HepG2 (cell line): ENCODE measurements at regions not wholly inside any gene's neighbourhood (a gene's known extent, or its start where the extent isn't known, plus 50 kb on each side); places are given as distances from the start of the nearest gene placed in this dataset.

Source experiments
- ATAC-seq: fragments of 200-7000 bp; cut with Tn5 transposase; 3 replicates; pipeline ENCODE4 v1.9.1; 2020; ENCODE audit warnings: mild to moderate bottlenecking, moderate library complexity
- BruUV-seq: library from RNA; stranded (reverse); fragments of 400-500 nt; replicated peaks from 2 replicates; lab custom pipeline; 2021; lab: Mats Ljungman, UMichigan
- CTCF ChIA-PET: fragments of 300-600 bp; formaldehyde crosslinking; extraction: SDS; loops from one replicate; lab custom pipeline; 2021; ENCODE audit warnings: low total read pairs, inconsistent platforms, low intra/inter-chr PET ratio; lab: Yijun Ruan, JAX
- POLR2A ChIA-PET: fragments of 350-600 bp; sonication (Branson Sonifier 250); formaldehyde crosslinking; loops from one replicate; lab custom pipeline; 2020; ENCODE audit warnings: antibody characterized with exemption, inconsistent platforms; lab: Yijun Ruan, JAX
- DNase-seq: peaks from one replicate; pipeline ENCODE4 v3.0.0-alpha.2; 2015; ENCODE audit warnings: low spot score
- FAIRE-seq: peaks from 3 replicates; lab custom pipeline; 2011; peaks lifted over from hg19 to GRCh38; lab: Jason Lieb, UNC
- H2AFZ ChIP-seq: one replicate; pipeline ENCODE4 v1.6.1; 2011; ENCODE audit warnings: low read length, inconsistent platforms
- H3K27ac ChIP-seq: fragments of 300-600 bp; 3 replicates; pipeline ENCODE4 v1.8.0; 2011; ENCODE audit warnings: mixed run types, mild to moderate bottlenecking, mixed read lengths, low read length, inconsistent platforms; ENCODE audit not compliant: insufficient read depth; ENCODE audit errors: extremely low read length
- H3K27me3 ChIP-seq, 2 experiments: fragments of 200-600 bp in 1 of 2; 2 replicates in 1 of 2; 3 replicates in 1 of 2; pipeline versions ENCODE4 v1.6.0 to v1.8.0; 2011; ENCODE audit warnings: low read length in 2 of 2, mild to moderate bottlenecking in 2 of 2, moderate library complexity in 2 of 2, inconsistent platforms in 1 of 2; ENCODE audit not compliant: insufficient read depth in 2 of 2, control insufficient read depth in 1 of 2
- H3K36me3 ChIP-seq, 2 experiments: fragments of 200-600 bp in 1 of 2; replicated peaks in 1 of 2; 2 replicates in 1 of 2; 3 replicates in 1 of 2; pipeline versions ENCODE4 v1.5.1 to v1.8.0; 2011; ENCODE audit warnings: low read length in 2 of 2, inconsistent platforms in 1 of 2; ENCODE audit not compliant: insufficient read depth in 2 of 2, control insufficient read depth in 1 of 2
- H3K4me1 ChIP-seq: 2 replicates; pipeline ENCODE4 v1.5.1; 2012; ENCODE audit warnings: low read length, inconsistent platforms; ENCODE audit not compliant: insufficient read depth
- H3K4me2 ChIP-seq: 2 replicates; pipeline ENCODE4 v1.6.0; 2011; ENCODE audit warnings: low read depth, low read length, inconsistent platforms
- H3K4me3 ChIP-seq, 3 experiments: fragments of 200-600 bp in 1 of 3; sonication (generic), shearing (Covaris generic) in 1 of 3; replicated peaks in 1 of 3; 2 replicates each; pipeline ENCODE4 v1.5.1; 2011 to 2016; ENCODE audit warnings: low read length in 3 of 3, inconsistent platforms in 2 of 3, low read depth in 2 of 3, mild to moderate bottlenecking in 2 of 3, control low read depth in 1 of 3, mixed read lengths in 1 of 3; ENCODE audit not compliant: insufficient read depth in 1 of 3
- H3K79me2 ChIP-seq: one replicate; pipeline ENCODE4 v1.6.1; 2011; ENCODE audit warnings: low read length, inconsistent platforms; ENCODE audit not compliant: insufficient read depth
- H3K9ac ChIP-seq: 2 replicates; pipeline ENCODE4 v1.6.0; 2011; ENCODE audit warnings: mild to moderate bottlenecking, low read depth, low read length, inconsistent platforms; ENCODE audit not compliant: insufficient read depth
- H3K9me3 ChIP-seq: 2 replicates; pipeline ENCODE4 v1.5.1; 2012; ENCODE audit warnings: mild to moderate bottlenecking, low read length
- H4K20me1 ChIP-seq: 2 replicates; pipeline ENCODE4 v1.6.0; 2011; ENCODE audit warnings: inconsistent platforms, mild to moderate bottlenecking, low read length, moderate library complexity; ENCODE audit not compliant: insufficient read depth
- ADNP ChIP-seq: sonication (generic); formaldehyde crosslinking; IDR thresholded peaks from 2 replicates; pipeline ENCODE4 v1.4.0; 2020; ENCODE audit warnings: missing genetic modification reagents
- CERS6 ChIP-seq: sonication (generic); formaldehyde crosslinking; IDR thresholded peaks from 2 replicates; pipeline ENCODE4 v1.5.0; 2020; ENCODE audit warnings: missing genetic modification reagents
- FOSL2 ChIP-seq: sonication (generic); formaldehyde crosslinking; IDR thresholded peaks from 2 replicates; pipeline ENCODE4 v1.4.0; 2020; ENCODE audit warnings: missing genetic modification reagents
- HMG20A ChIP-seq: IDR thresholded peaks from 2 replicates; pipeline ENCODE4 v1.6.1; 2016; ENCODE audit warnings: borderline replicate concordance
- HMG20B ChIP-seq: conservative IDR thresholded peaks from 2 replicates; pipeline ENCODE4 v1.6.1; 2016; ENCODE audit warnings: missing genetic modification reagents, missing compliant biosample characterization
- NCOR1 ChIP-seq: fragments of 200-600 bp; sonication (generic); IDR thresholded peaks from 2 replicates; pipeline ENCODE4 v1.7.0; 2017; ENCODE audit warnings: antibody characterized with exemption, low read length, borderline replicate concordance
- SAFB2 ChIP-seq: sonication (generic); formaldehyde crosslinking; IDR thresholded peaks from 2 replicates; pipeline ENCODE4 v1.5.1; 2020; ENCODE audit warnings: missing genetic modification reagents, low read depth, mild to moderate bottlenecking, borderline replicate concordance
- TP53 ChIP-seq: sonication (generic); formaldehyde crosslinking; conservative IDR thresholded peaks from 2 replicates; pipeline ENCODE4 v1.4.0; 2020; ENCODE audit warnings: missing genetic modification reagents
- XRCC5 ChIP-seq: fragments of 200-400 bp; formaldehyde crosslinking; optimal IDR thresholded peaks from 2 replicates; pipeline ENCODE3; 2017; ENCODE audit warnings: mild to moderate bottlenecking, low read length
- ZBTB14 ChIP-seq: sonication (generic); formaldehyde crosslinking; IDR thresholded peaks from 2 replicates; pipeline ENCODE4 v1.4.0; 2020; ENCODE audit warnings: missing genetic modification reagents
- ZNF350 ChIP-seq: sonication (generic); formaldehyde crosslinking; IDR thresholded peaks from 2 replicates; pipeline ENCODE4 v1.4.0; 2020; ENCODE audit warnings: mild to moderate bottlenecking, low read depth, missing genetic modification reagents, borderline replicate concordance
- ZNF430 ChIP-seq: sonication (generic); formaldehyde crosslinking; IDR thresholded peaks from 2 replicates; pipeline ENCODE4 v1.9.0; 2021; ENCODE audit warnings: mild to moderate bottlenecking, missing genetic modification reagents
- ZNF510 ChIP-seq: sonication (generic); formaldehyde crosslinking; IDR thresholded peaks from 2 replicates; pipeline ENCODE4 v1.4.0; 2020; ENCODE audit warnings: low read depth, mild to moderate bottlenecking, missing genetic modification reagents
- ZNF549 ChIP-seq: sonication (generic); formaldehyde crosslinking; IDR thresholded peaks from 2 replicates; pipeline ENCODE4 v1.5.0; 2020; ENCODE audit warnings: missing genetic modification reagents
- ZNF550 ChIP-seq: sonication (generic); formaldehyde crosslinking; IDR thresholded peaks from 2 replicates; pipeline ENCODE4 v1.4.0; 2020; ENCODE audit warnings: mild to moderate bottlenecking, missing genetic modification reagents, borderline replicate concordance
- ZNF691 ChIP-seq: sonication (generic); formaldehyde crosslinking; IDR thresholded peaks from 2 replicates; pipeline ENCODE4 v1.4.0; 2020; ENCODE audit warnings: missing genetic modification reagents, low read depth, mild to moderate bottlenecking, borderline replicate concordance
- ZNF790 ChIP-seq: sonication (generic); formaldehyde crosslinking; IDR thresholded peaks from 2 replicates; pipeline ENCODE4 v1.8.0; 2022; ENCODE audit warnings: missing genetic modification reagents, mild to moderate bottlenecking, borderline replicate concordance
- WGBS: methylation state at CpG from one replicate; pipeline ENCODE4 v1.1.6; 2017; ENCODE audit warnings: low lambda C conversion rate; 5-methylcytosine and 5-hydroxymethylcytosine counted together
- in situ Hi-C: cut with HindIII; loops from 2 replicates; pipeline ENCODE4 v1.10.0; 2017; ENCODE audit warnings: low pct_unique_long_range_greater_than_20kb; ENCODE audit not compliant: extremely low pct_ligation_motif_present
- intact Hi-C: fragments of 100-400 bp; cut with micrococcal nuclease; formaldehyde crosslinking; loops from one replicate; pipeline ENCODE4 v1.10.0; 2022; ENCODE audit not compliant: unreplicated experiment
- TF ChIP-seq, protein P1 (sequence below): sonication (generic); formaldehyde crosslinking; IDR thresholded peaks from 2 replicates; pipeline ENCODE4 v1.4.0; 2020; ENCODE audit warnings: missing genetic modification reagents, borderline replicate concordance
- TF ChIP-seq, protein P2 (sequence below): sonication (generic); formaldehyde crosslinking; IDR thresholded peaks from 2 replicates; pipeline ENCODE4 v1.8.0; 2022; ENCODE audit warnings: missing genetic modification reagents, low read depth, mild to moderate bottlenecking, borderline replicate concordance

DNA sequence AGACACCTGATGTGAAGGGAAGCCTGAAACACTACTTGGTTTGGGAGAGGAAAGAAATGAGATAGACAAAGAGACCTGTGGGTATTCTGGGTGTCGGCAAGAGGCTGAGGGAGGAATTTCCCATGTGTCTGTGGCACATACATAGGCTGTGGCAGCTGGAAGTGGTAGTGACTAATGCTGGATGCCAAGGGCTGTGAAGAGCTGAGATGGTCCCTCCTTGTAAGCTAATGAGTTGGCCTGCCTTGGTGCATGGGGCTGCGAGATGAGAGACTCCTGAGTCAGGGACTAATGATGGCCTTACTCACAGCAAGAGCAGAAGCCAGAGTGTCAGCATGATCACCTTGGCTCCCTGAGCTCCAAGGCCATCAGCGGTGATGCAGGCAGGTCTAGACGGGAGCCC is 119.0 kb upstream of the EEPD1 start (continued):
- no peak for TF ChIP-seq ZNF549 (CRISPR knock-in tag)
- TF ChIP-seq FOSL2, result no peak
- TF ChIP-seq HMG20B (CRISPR knock-in tag), result no peak
- TF ChIP-seq ZNF691 (CRISPR knock-in tag), result no peak
- no peak for TF ChIP-seq ZNF350 (CRISPR knock-in tag)
- TF ChIP-seq ZNF790, result no peak
- no peak for TF ChIP-seq CERS6 (CRISPR knock-in tag)
- TF ChIP-seq HMG20A (CRISPR knock-in tag), result no peak
- TF ChIP-seq ZNF430 (CRISPR knock-in tag), result no peak
- no peak for TF ChIP-seq NCOR1
- no peak for TF ChIP-seq ZBTB14
- no peak for TF ChIP-seq ZNF510

DNA sequence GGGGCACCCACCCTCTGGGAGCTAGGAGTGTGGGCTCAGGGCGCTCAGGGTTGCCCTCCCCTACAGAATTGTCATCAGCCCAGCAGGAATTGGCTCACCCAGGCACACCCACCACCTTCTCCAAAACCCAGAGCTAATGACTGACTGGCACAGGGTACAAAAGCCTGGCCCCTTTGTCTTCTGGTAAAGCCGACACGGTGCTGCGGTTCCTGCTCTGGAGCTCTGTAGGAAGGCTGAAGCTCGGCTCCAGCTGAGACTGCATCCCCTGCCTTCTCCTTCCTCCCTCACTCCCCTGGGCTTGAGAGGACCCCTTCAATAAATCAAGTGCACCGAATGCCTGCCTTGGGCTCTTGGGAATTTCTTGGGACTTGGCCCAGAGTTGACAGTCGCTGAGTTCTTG is 117.9 kb upstream of the EEPD1 start:
- DNase-seq, result no peak
- no peak overlapping the region for H3K27ac ChIP-seq
- no peak overlapping the region for H2AFZ ChIP-seq
- ChIA-PET POLR2A (no interaction called here), CTCF (no interaction called here)
- H3K4me2 ChIP-seq, result no peak overlapping the region
- H3K9ac ChIP-seq, result no peak overlapping the region
- H3K36me3 ChIP-seq, result no peaks in the 10 kb centered on the region
- no peaks in the 10 kb centered on the region for H3K4me1 ChIP-seq
- H3K79me2 ChIP-seq, result no peaks in the 10 kb centered on the region
- H3K4me3 ChIP-seq, result no peak overlapping the region
- no peak for FAIRE-seq
- ATAC-seq, result no peak; the same call in 2 of the 3 replicates
- BruUV-seq, result no TSS peak
- 53% methylated on average over 7 of the region's 7 CpGs for WGBS
- H3K9me3 ChIP-seq, result no peaks in the 10 kb centered on the region
- in situ Hi-C loops, result no loop called here
- peaks cover 3 to 18% of the 10 kb centered on the region in 2 experiments; a peak in 3 of 5 replicates for H3K27me3 ChIP-seq
- H4K20me1 ChIP-seq, result no peaks in the 10 kb centered on the region
- intact Hi-C loops, result no loop called here
- TF ChIP-seq XRCC5, result no peak
- no peak for TF ChIP-seq TP53 (CRISPR knock-in tag)
- TF ChIP-seq, protein P1, sequence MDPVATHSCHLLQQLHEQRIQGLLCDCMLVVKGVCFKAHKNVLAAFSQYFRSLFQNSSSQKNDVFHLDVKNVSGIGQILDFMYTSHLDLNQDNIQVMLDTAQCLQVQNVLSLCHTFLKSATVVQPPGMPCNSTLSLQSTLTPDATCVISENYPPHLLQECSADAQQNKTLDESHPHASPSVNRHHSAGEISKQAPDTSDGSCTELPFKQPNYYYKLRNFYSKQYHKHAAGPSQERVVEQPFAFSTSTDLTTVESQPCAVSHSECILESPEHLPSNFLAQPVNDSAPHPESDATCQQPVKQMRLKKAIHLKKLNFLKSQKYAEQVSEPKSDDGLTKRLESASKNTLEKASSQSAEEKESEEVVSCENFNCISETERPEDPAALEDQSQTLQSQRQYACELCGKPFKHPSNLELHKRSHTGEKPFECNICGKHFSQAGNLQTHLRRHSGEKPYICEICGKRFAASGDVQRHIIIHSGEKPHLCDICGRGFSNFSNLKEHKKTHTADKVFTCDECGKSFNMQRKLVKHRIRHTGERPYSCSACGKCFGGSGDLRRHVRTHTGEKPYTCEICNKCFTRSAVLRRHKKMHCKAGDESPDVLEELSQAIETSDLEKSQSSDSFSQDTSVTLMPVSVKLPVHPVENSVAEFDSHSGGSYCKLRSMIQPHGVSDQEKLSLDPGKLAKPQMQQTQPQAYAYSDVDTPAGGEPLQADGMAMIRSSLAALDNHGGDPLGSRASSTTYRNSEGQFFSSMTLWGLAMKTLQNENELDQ (CRISPR knock-in tag), result no peak
- TF ChIP-seq ZNF550, result no peak
- TF ChIP-seq, protein P2, sequence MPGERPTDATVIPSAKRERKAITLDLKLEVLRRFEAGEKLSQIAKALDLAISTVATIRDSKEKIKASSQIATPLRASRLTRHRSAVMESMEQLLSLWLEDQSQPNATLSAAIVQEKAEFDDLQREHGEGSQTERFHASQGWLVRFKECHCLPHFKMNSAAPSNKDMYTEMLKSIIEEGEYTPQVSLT (CRISPR knock-in tag), result no peak
- no peak for TF ChIP-seq SAFB2
- TF ChIP-seq ADNP (CRISPR knock-in tag), result no peak
